ENCODE measurements at regions not wholly inside any gene's neighbourhood (a gene's known extent, or its start where the extent isn't known, plus 50 kb on each side); places are given as distances from the start of the nearest gene placed in this dataset.

GRCh38 chr22:49330421-49331222 is 497.1 kb downstream of the BRD1 start:
- TF ChIP-seq EP300 (IDR thresholded peaks at IDR 0.05): no peak
- TF ChIP-seq, protein P1, sequence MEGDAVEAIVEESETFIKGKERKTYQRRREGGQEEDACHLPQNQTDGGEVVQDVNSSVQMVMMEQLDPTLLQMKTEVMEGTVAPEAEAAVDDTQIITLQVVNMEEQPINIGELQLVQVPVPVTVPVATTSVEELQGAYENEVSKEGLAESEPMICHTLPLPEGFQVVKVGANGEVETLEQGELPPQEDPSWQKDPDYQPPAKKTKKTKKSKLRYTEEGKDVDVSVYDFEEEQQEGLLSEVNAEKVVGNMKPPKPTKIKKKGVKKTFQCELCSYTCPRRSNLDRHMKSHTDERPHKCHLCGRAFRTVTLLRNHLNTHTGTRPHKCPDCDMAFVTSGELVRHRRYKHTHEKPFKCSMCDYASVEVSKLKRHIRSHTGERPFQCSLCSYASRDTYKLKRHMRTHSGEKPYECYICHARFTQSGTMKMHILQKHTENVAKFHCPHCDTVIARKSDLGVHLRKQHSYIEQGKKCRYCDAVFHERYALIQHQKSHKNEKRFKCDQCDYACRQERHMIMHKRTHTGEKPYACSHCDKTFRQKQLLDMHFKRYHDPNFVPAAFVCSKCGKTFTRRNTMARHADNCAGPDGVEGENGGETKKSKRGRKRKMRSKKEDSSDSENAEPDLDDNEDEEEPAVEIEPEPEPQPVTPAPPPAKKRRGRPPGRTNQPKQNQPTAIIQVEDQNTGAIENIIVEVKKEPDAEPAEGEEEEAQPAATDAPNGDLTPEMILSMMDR (IDR thresholded peaks at IDR 0.05): no peak
- TF ChIP-seq POLR2A (IDR thresholded peaks at IDR 0.05): no peak
